ENCODE measurements at regions not wholly inside any gene's neighbourhood (a gene's known extent, or its start where the extent isn't known, plus 50 kb on each side); places are given as distances from the start of the nearest gene placed in this dataset.

DNA sequence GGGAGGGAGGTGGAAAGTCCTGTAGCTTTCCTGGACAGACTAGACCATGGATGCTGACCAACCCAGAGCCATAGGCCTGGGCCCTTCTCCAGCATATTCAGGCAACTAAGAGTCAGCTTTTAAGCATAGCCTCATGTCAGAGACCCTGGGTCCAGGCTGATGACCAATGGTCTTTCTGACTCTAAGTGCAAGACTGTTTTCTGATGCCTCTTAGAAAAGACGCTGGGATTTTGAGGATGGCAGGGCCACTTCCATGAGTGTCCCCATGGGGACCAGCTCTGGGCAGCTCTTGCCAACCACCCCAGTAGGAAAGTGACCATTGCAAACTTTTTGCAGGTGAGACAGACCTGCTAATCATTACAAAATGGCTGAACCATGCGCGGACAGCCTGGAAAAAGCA, 135.6 kb upstream of the KL start:
- H3K9ac ChIP-seq (ENCODE audit: extremely low read depth, insufficient read length, low read length): no peak overlapping the region
- H2BK5ac ChIP-seq (ENCODE audit: insufficient read length, low read length): no peak overlapping the region
- no peak overlapping the region for H3K56ac ChIP-seq (ENCODE audit: insufficient read length, low read depth, low read length)
- no peak overlapping the region for H2BK12ac ChIP-seq (ENCODE audit: insufficient read length, low read depth, low read length)
- H3K14ac ChIP-seq (ENCODE audit: insufficient read depth, low read length): no peak overlapping the region
- no peak overlapping the region for H2BK120ac ChIP-seq (ENCODE audit: low read depth, low read length, poor library complexity, severe bottlenecking)
- H3K27me3 ChIP-seq (ENCODE audit: insufficient read depth, low read length): no peaks in the 10 kb centered on the region
- no peak overlapping the region for H3K27ac ChIP-seq (ENCODE audit: insufficient read length, low read depth, low read length)
- H3K23ac ChIP-seq (ENCODE audit: insufficient read length, low read depth, low read length): no peak overlapping the region
- H3K79me1 ChIP-seq (ENCODE audit: insufficient read depth, low read depth, low read length, poor library complexity, severe bottlenecking): no peaks in the 10 kb centered on the region
- no peaks in the 10 kb centered on the region for H3K9me3 ChIP-seq (ENCODE audit: control insufficient read depth, low read depth, low read length)
- no peak for DNase-seq
- no peak overlapping the region for H3K27ac Mint-ChIP-seq
- no peaks in the 10 kb centered on the region for H3K9me3 Mint-ChIP-seq
- H4K20me1 ChIP-seq (ENCODE audit: control insufficient read depth, insufficient read depth, insufficient read length): no peaks in the 10 kb centered on the region
- no peak overlapping the region for H3K4ac ChIP-seq (ENCODE audit: low read depth, low read length)
- H2BK20ac ChIP-seq (ENCODE audit: low read depth, low read length, poor library complexity, severe bottlenecking): no peak overlapping the region
- no peak overlapping the region for H3K4me3 Mint-ChIP-seq
- no peak overlapping the region for H3K4me2 ChIP-seq (ENCODE audit: insufficient read depth, insufficient read length, low read length)
- H3K36me3 Mint-ChIP-seq (ENCODE audit: insufficient read depth in 1 of 3, low read depth in 3 of 3): no peaks in the 10 kb centered on the region
- H3K79me2 ChIP-seq (ENCODE audit: insufficient read depth, low read length): no peaks in the 10 kb centered on the region
- H4K8ac ChIP-seq (replicated peaks; ENCODE audit: insufficient read length, low read depth, low read length): no peak overlapping the region
- H4K5ac ChIP-seq (ENCODE audit: insufficient read length, low read depth, low read length): no peak overlapping the region
- H3K18ac ChIP-seq (ENCODE audit: insufficient read length, low read depth, low read length): no peak overlapping the region
- peaks cover 5 to 7% of the 10 kb centered on the region in 2 experiments; a peak in 3 of 4 replicates for H3K4me1 Mint-ChIP-seq
- no peak overlapping the region for H2BK15ac ChIP-seq (ENCODE audit: low read depth, low read length)
- no peaks in the 10 kb centered on the region for H3K23me2 ChIP-seq (ENCODE audit: insufficient read length, low read depth, low read length, poor library complexity, severe bottlenecking)
- H3K4me1 ChIP-seq (ENCODE audit: insufficient read depth, low read length): no peaks in the 10 kb centered on the region
- TF ChIP-seq, protein P1, sequence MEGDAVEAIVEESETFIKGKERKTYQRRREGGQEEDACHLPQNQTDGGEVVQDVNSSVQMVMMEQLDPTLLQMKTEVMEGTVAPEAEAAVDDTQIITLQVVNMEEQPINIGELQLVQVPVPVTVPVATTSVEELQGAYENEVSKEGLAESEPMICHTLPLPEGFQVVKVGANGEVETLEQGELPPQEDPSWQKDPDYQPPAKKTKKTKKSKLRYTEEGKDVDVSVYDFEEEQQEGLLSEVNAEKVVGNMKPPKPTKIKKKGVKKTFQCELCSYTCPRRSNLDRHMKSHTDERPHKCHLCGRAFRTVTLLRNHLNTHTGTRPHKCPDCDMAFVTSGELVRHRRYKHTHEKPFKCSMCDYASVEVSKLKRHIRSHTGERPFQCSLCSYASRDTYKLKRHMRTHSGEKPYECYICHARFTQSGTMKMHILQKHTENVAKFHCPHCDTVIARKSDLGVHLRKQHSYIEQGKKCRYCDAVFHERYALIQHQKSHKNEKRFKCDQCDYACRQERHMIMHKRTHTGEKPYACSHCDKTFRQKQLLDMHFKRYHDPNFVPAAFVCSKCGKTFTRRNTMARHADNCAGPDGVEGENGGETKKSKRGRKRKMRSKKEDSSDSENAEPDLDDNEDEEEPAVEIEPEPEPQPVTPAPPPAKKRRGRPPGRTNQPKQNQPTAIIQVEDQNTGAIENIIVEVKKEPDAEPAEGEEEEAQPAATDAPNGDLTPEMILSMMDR (conservative IDR thresholded peaks at IDR 0.05): no peak
- H2AK5ac ChIP-seq (ENCODE audit: insufficient read length, low read length): no peak overlapping the region
- H3T11ph ChIP-seq (ENCODE audit: low read length): no peak overlapping the region
- peaks cover 2% of the 10 kb centered on the region; the same call in 1 of the 2 replicates for H3K27me3 Mint-ChIP-seq (ENCODE audit: low read depth)
- no CpG with 5 or more reads among the region's 3 CpGs for WGBS (ENCODE audit: extremely low coverage, insufficient read length, low lambda C conversion rate)
- no peak overlapping the region for H2AFZ ChIP-seq (ENCODE audit: low read length)
- H4K91ac ChIP-seq (ENCODE audit: insufficient read length, low read depth, low read length): no peak overlapping the region

Measured in H9 (cell line).